Endothelial cell of umbilical vein (primary cell): ENCODE measurements at regions not wholly inside any gene's neighbourhood (a gene's known extent, or its start where the extent isn't known, plus 50 kb on each side); places are given as distances from the start of the nearest gene placed in this dataset.

Experiments
- FOS ChIP-seq: IDR thresholded peaks from 2 replicates; pipeline ENCODE4 v1.6.1; 2011; ENCODE audit warnings: mild to moderate bottlenecking, low read length, moderate library complexity, borderline replicate concordance; ENCODE audit not compliant: insufficient read depth
- POLR2AphosphoS5 ChIP-seq: IDR thresholded peaks from 2 replicates; pipeline ENCODE4 v1.6.1; 2012; ENCODE audit warnings: low read depth, mild to moderate bottlenecking, control low read depth, low read length, moderate library complexity; ENCODE audit not compliant: insufficient read depth
- TF ChIP-seq, protein P1 (sequence below), 2 donors: IDR thresholded peaks; 1 replicate in 1 of 2; 2 replicates in 1 of 2; pipeline ENCODE4 v1.5.1; 2011; ENCODE audit warnings: low read length in 2 of 2, mild to moderate bottlenecking in 2 of 2, moderate library complexity in 2 of 2, control low read depth in 1 of 2, inconsistent platforms in 1 of 2, low read depth in 1 of 2; ENCODE audit not compliant: insufficient read depth in 1 of 2; ENCODE audit errors: extremely low read depth in 1 of 2

DNA sequence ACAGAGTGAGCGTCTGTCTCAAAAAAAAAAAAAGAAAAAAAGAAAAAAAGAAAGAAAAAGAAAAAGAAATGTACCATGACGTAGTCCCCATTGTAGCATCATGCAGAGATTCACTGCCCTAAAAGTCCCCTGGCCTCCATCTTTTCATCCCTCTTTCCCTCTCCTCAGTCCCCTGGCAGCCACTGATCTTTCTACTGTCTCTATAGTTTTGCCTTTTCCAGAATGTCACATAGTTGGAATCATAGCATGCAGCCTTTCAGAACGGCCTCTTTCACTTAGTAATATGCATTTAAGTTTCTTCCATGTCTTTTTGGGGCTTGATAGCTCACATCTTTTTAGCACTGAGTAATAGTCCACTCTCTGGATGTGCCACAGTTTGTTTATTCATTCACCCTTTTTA is 60.5 kb upstream of the NCOR2 start:
- TF ChIP-seq, protein P1, sequence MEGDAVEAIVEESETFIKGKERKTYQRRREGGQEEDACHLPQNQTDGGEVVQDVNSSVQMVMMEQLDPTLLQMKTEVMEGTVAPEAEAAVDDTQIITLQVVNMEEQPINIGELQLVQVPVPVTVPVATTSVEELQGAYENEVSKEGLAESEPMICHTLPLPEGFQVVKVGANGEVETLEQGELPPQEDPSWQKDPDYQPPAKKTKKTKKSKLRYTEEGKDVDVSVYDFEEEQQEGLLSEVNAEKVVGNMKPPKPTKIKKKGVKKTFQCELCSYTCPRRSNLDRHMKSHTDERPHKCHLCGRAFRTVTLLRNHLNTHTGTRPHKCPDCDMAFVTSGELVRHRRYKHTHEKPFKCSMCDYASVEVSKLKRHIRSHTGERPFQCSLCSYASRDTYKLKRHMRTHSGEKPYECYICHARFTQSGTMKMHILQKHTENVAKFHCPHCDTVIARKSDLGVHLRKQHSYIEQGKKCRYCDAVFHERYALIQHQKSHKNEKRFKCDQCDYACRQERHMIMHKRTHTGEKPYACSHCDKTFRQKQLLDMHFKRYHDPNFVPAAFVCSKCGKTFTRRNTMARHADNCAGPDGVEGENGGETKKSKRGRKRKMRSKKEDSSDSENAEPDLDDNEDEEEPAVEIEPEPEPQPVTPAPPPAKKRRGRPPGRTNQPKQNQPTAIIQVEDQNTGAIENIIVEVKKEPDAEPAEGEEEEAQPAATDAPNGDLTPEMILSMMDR (IDR thresholded peaks at IDR 0.05; ENCODE audit: extremely low read depth in 1 of 2, insufficient read depth in 1 of 2, low read depth in 1 of 2, low read length in 2 of 2) = no peak
- TF ChIP-seq FOS (no peak), POLR2AphosphoS5 (no peak)
